GM12878 (cell line): ENCODE measurements at regions not wholly inside any gene's neighbourhood (a gene's known extent, or its start where the extent isn't known, plus 50 kb on each side); places are given as distances from the start of the nearest gene placed in this dataset.

ENCODE experiments used
- ATAC-seq: fragments of 200-7000 bp; cut with Tn5 transposase; 3 replicates; pipeline ENCODE4 v1.9.1; 2020; ENCODE audit warnings: mild to moderate bottlenecking, moderate library complexity
- BruUV-seq: library from RNA; stranded (reverse); fragments of 400-500 nt; replicated peaks from 2 replicates; lab custom pipeline; 2021; lab: Mats Ljungman, UMichigan
- CTCF ChIA-PET: fragments of 300-600 bp; sonication (Branson Sonifier 250); formaldehyde crosslinking; extraction: SDS; loops from one replicate; lab custom pipeline; 2021; ENCODE audit warnings: inconsistent platforms; lab: Yijun Ruan, JAX
- POLR2A ChIA-PET: fragments of 350-600 bp; formaldehyde crosslinking; extraction: SDS; loops from one replicate; lab custom pipeline; 2021; ENCODE audit warnings: inconsistent platforms; lab: Charles Lee
- RAD21 ChIA-PET: fragments of 300-600 bp; sonication (Branson Sonifier 250); formaldehyde crosslinking; loops from one replicate; lab custom pipeline; 2023; ENCODE audit warnings: antibody characterized with exemption; ENCODE audit not compliant: unreplicated experiment; lab: Charles Lee
- SMC1A ChIA-PET: fragments of 300-600 bp; sonication (Branson Sonifier 250); formaldehyde crosslinking; loops from one replicate; lab custom pipeline; 2023; ENCODE audit not compliant: unreplicated experiment, uncharacterized antibody; lab: Charles Lee
- DNase-seq: peaks from one replicate; pipeline ENCODE4 v3.0.0-alpha.2; 2011; ENCODE audit warnings: low read depth, low spot score
- FAIRE-seq: peaks from 3 replicates; lab custom pipeline; 2011; peaks lifted over from hg19 to GRCh38; lab: Jason Lieb, UNC
- H2AFZ ChIP-seq: 2 replicates; pipeline ENCODE4 v1.6.0; 2011; ENCODE audit warnings: low read depth, low read length, control low read depth; ENCODE audit not compliant: control insufficient read depth
- H3K27ac ChIP-seq: 2 replicates; pipeline ENCODE4 v1.5.1; 2011; ENCODE audit warnings: control low read depth; ENCODE audit not compliant: control insufficient read depth, insufficient read depth
- H3K27me3 ChIP-seq, 2 experiments: replicated peaks in 1 of 2; 2 replicates each; pipeline versions ENCODE4 v1.6.0 to v1.6.1; 2011; ENCODE audit warnings: low read length in 1 of 2; ENCODE audit not compliant: control insufficient read depth in 2 of 2, insufficient read depth in 2 of 2
- H3K36me3 ChIP-seq, 2 experiments: 2 replicates each; pipeline ENCODE4 v1.5.1; 2011; ENCODE audit warnings: low read length in 1 of 2; ENCODE audit not compliant: control insufficient read depth in 2 of 2, insufficient read depth in 2 of 2
- H3K4me1 ChIP-seq: 2 replicates; pipeline ENCODE4 v1.6.1; 2011; ENCODE audit warnings: mild to moderate bottlenecking, low read length, moderate library complexity, mixed read lengths; ENCODE audit not compliant: control insufficient read depth, insufficient read depth
- H3K4me2 ChIP-seq: 2 replicates; pipeline ENCODE4 v1.6.0; 2011; ENCODE audit warnings: control low read depth; ENCODE audit not compliant: control insufficient read depth, insufficient read depth
- H3K4me3 ChIP-seq: fragments of 200-600 bp; sonication (generic); 2 replicates; pipeline ENCODE4 v1.5.1; 2016
- H3K79me2 ChIP-seq: 2 replicates; pipeline ENCODE4 v1.6.0; 2011; ENCODE audit warnings: low read length; ENCODE audit not compliant: control insufficient read depth, insufficient read depth
- H3K9ac ChIP-seq: 2 replicates; pipeline ENCODE4 v1.8.0; 2011; ENCODE audit warnings: low read length, control low read depth, mixed read lengths; ENCODE audit not compliant: control insufficient read depth, insufficient read depth
- H3K9me3 ChIP-seq: replicated peaks from 3 replicates; pipeline ENCODE4 v1.5.1; 2011; ENCODE audit warnings: mild to moderate bottlenecking, low read length; ENCODE audit not compliant: control insufficient read depth, insufficient read depth
- H4K20me1 ChIP-seq: 2 replicates; pipeline ENCODE4 v1.6.0; 2011; ENCODE audit not compliant: control insufficient read depth, insufficient read depth
- BCL11A ChIP-seq: IDR thresholded peaks from 2 replicates; pipeline ENCODE4 v1.6.1; 2011; ENCODE audit warnings: low read depth, low read length
- BCL3 ChIP-seq: IDR thresholded peaks from 2 replicates; pipeline ENCODE4 v1.6.1; 2011; ENCODE audit warnings: borderline replicate concordance, low read depth, mild to moderate bottlenecking, moderate library complexity, low read length; ENCODE audit not compliant: insufficient read depth, poor library complexity, severe bottlenecking
- BHLHE40 ChIP-seq, 2 experiments: fragments of 450-650 bp in 1 of 2; IDR thresholded peaks; 2 replicates each; pipeline ENCODE4 v1.6.1; 2011 to 2017; ENCODE audit warnings: low read depth in 2 of 2, borderline replicate concordance in 1 of 2, improper control_type of control experiment in 1 of 2, low read length in 1 of 2, mild to moderate bottlenecking in 1 of 2
- DPF2 ChIP-seq: fragments of 450-650 bp; IDR thresholded peaks from 2 replicates; pipeline ENCODE4 v1.6.1; 2017; ENCODE audit warnings: mild to moderate bottlenecking
- EGR1 ChIP-seq, 2 experiments: IDR thresholded peaks; 1 replicate in 1 of 2; 2 replicates in 1 of 2; pipeline ENCODE4 v1.6.1; 2011 to 2012; ENCODE audit warnings: low read depth in 2 of 2, low read length in 2 of 2, borderline replicate concordance in 1 of 2, mild to moderate bottlenecking in 1 of 2, moderate library complexity in 1 of 2
- IKZF1 ChIP-seq: fragments of 450-650 bp; conservative IDR thresholded peaks from 2 replicates; pipeline ENCODE4 v1.6.1; 2017; ENCODE audit warnings: antibody characterized with exemption, mild to moderate bottlenecking
- IKZF2 ChIP-seq, 2 experiments: fragments of 450-650 bp; IDR thresholded peaks; 2 replicates each; pipeline ENCODE4 v1.6.1; 2017; ENCODE audit warnings: mild to moderate bottlenecking in 2 of 2, moderate library complexity in 2 of 2
- MTA2 ChIP-seq: fragments of 450-650 bp; IDR thresholded peaks from 2 replicates; pipeline ENCODE4 v1.6.1; 2016; ENCODE audit warnings: low read depth, mild to moderate bottlenecking, moderate library complexity
- SPI1 ChIP-seq: IDR thresholded peaks from 2 replicates; pipeline ENCODE4 v1.6.1; 2011; ENCODE audit warnings: low read depth, mild to moderate bottlenecking, low read length, moderate library complexity, borderline replicate concordance; ENCODE audit not compliant: insufficient read depth
- TCF3 ChIP-seq: IDR thresholded peaks from 2 replicates; pipeline ENCODE4 v1.6.1; 2012; ENCODE audit warnings: low read depth, mild to moderate bottlenecking, low read length, borderline replicate concordance; ENCODE audit not compliant: insufficient read depth
- WGBS: methylation state at CpG from one replicate; pipeline ENCODE4 v1.1.6; 2016; ENCODE audit warnings: low lambda C conversion rate; ENCODE audit not compliant: insufficient replicate concordance, insufficient coverage; ENCODE audit errors: missing lambda C conversion rate; 5-methylcytosine and 5-hydroxymethylcytosine counted together
- in situ Hi-C: fragments of 300-500 bp; cut with MboI; formaldehyde crosslinking; loops from 9 replicates; pipeline ENCODE4 v1.14.3; 2018; ENCODE audit warnings: mixed read lengths
- intact Hi-C: fragments of 100-400 bp; cut with micrococcal nuclease; formaldehyde crosslinking; loops from one replicate; pipeline ENCODE4 v1.14.2; 2022; ENCODE audit not compliant: unreplicated experiment

- H3K9ac ChIP-seq = no peak overlapping the region
- in situ Hi-C loops (no loop called here), intact Hi-C loops (no loop called here)
- no peak overlapping the region for H3K4me2 ChIP-seq
- 33% methylated on average over 3 of the region's 3 CpGs for WGBS
- no peak overlapping the region for H3K4me3 ChIP-seq
- H3K4me1 ChIP-seq = no peaks in the 10 kb centered on the region
- FAIRE-seq (no peak), ATAC-seq (peak; percentile 31; the same call in 2 of the 3 replicates), DNase-seq (no peak)
- ChIA-PET CTCF (no interaction called here), POLR2A (no interaction called here), RAD21 (no interaction called here), SMC1A (no interaction called here)
- BruUV-seq = no TSS peak
- no peaks in the 10 kb centered on the region for H4K20me1 ChIP-seq
- TF ChIP-seq EGR1 (IDR thresholded peaks at IDR 0.05; ENCODE audit: borderline replicate concordance in 1 of 2, low read depth in 2 of 2, low read length in 2 of 2) (no peak), TCF3 (no peak), BCL3 (no peak), SPI1 (peak; percentile 79; the same call in 1 of the 2 replicates), BHLHE40 (IDR thresholded peaks at IDR 0.05; ENCODE audit: borderline replicate concordance in 1 of 2, low read depth in 2 of 2, low read length in 1 of 2) (peak; percentile 75 to 81), MTA2 (peak; percentile 48; the same call in 1 of the 2 replicates), IKZF2 (IDR thresholded peaks at IDR 0.05) (peak; percentile 41 to 53; a peak in 2 of 4 replicates), IKZF1 (peak; percentile 44), DPF2 (peak; percentile 36; the same call in 1 of the 2 replicates), BCL11A (0 out of 2 replicates have a peak, but pooled peaks have one; percentile 21)
- no peaks in the 10 kb centered on the region for H3K27me3 ChIP-seq
- no peak overlapping the region for H2AFZ ChIP-seq
- H3K36me3 ChIP-seq = no peaks in the 10 kb centered on the region
- no peaks in the 10 kb centered on the region; the same call in 2 of the 3 replicates for H3K9me3 ChIP-seq
- no peak overlapping the region for H3K27ac ChIP-seq
- H3K79me2 ChIP-seq = no peaks in the 10 kb centered on the region
Measured at GRCh38 chr12:97292588-97292987, 170.0 kb upstream of the RMST start.
